ENCODE measurements at regions not wholly inside any gene's neighbourhood (a gene's known extent, or its start where the extent isn't known, plus 50 kb on each side); places are given as distances from the start of the nearest gene placed in this dataset.

DNA sequence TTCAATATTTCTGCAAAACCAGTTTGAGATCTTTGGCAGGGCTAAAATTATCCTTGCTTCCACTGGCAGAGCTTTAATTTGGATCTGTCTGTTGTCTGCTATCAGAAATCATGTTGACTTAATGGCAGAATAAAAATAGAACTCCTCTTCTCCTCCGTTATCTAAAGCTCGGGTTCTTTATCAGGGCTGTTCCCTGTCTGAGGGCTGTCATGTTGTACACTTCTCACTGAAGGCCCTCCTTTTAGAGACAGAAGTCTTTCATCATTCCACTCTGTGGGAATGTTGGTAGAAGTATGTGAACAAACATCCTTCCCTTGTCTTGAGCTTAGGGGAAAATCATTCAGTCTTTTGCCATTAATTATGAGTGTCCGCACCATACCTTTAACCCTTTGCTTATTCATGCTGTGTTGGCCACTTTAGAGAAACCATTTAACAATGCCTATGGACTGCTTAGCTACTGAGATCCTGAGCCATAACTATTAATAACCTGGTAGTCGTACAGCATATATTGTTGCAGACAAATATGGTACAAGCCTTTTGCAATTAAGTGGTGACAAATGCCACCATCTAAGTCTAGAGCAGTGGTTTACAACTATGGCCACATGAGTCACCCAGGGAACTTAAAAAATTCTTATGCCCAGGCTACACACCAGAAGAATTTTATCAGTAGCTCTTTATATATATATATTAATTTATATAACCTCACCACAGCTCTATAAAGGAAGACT is 226.0 kb upstream of the TPM1 start (continued):
- TF ChIP-seq, protein P1, sequence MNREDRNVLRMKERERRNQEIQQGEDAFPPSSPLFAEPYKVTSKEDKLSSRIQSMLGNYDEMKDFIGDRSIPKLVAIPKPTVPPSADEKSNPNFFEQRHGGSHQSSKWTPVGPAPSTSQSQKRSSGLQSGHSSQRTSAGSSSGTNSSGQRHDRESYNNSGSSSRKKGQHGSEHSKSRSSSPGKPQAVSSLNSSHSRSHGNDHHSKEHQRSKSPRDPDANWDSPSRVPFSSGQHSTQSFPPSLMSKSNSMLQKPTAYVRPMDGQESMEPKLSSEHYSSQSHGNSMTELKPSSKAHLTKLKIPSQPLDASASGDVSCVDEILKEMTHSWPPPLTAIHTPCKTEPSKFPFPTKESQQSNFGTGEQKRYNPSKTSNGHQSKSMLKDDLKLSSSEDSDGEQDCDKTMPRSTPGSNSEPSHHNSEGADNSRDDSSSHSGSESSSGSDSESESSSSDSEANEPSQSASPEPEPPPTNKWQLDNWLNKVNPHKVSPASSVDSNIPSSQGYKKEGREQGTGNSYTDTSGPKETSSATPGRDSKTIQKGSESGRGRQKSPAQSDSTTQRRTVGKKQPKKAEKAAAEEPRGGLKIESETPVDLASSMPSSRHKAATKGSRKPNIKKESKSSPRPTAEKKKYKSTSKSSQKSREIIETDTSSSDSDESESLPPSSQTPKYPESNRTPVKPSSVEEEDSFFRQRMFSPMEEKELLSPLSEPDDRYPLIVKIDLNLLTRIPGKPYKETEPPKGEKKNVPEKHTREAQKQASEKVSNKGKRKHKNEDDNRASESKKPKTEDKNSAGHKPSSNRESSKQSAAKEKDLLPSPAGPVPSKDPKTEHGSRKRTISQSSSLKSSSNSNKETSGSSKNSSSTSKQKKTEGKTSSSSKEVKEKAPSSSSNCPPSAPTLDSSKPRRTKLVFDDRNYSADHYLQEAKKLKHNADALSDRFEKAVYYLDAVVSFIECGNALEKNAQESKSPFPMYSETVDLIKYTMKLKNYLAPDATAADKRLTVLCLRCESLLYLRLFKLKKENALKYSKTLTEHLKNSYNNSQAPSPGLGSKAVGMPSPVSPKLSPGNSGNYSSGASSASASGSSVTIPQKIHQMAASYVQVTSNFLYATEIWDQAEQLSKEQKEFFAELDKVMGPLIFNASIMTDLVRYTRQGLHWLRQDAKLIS (CRISPR knock-in tag; IDR thresholded peaks at IDR 0.05; ENCODE audit: borderline replicate concordance) = no peak
- TF ChIP-seq ELF4 (CRISPR knock-in tag; IDR thresholded peaks at IDR 0.05; ENCODE audit: low read depth) (no peak), SP1 (CRISPR knock-in tag; conservative IDR thresholded peaks at IDR 0.05) (no peak)

DNA sequence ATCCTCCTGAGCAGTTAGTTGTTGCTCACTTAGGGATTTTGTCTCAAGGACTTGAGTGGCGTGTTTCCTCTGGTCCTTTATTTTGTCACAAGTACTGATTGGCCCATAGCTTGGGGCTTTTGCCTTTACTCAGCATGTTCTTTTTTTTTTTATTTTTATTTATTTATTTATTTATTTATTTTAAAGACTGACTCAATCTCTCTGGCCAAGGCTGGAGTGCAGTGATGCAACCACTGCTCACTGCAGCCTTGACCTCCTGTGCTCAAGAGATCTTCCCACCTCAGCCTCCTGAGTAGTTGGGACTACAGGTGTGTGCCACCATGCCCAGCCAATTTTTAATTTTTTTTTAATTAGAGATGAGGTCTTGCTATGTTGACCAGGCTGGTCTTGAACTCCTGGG is 223.9 kb upstream of the TPM1 start:
- no peaks in the 10 kb centered on the region for H3K27me3 Mint-ChIP-seq (ENCODE audit: low read depth)
- no peak overlapping the region for H3K27ac Mint-ChIP-seq
- H3K9me3 Mint-ChIP-seq = no peaks in the 10 kb centered on the region
- peaks cover 5% of the 10 kb centered on the region; the same call in 1 of the 2 replicates for H3K4me1 Mint-ChIP-seq
- H3K4me3 Mint-ChIP-seq = no peak overlapping the region
- ATAC-seq (no peak), DNase-seq (ENCODE audit: low spot score) (no peak)
- CTCF ChIA-PET = no interaction called here
- no peaks in the 10 kb centered on the region for H3K36me3 Mint-ChIP-seq
- POLR2A ChIA-PET = no interaction called here
- no peak for TF ChIP-seq FOXK1 (CRISPR knock-in tag; IDR thresholded peaks at IDR 0.05)
- TF ChIP-seq, protein P2, sequence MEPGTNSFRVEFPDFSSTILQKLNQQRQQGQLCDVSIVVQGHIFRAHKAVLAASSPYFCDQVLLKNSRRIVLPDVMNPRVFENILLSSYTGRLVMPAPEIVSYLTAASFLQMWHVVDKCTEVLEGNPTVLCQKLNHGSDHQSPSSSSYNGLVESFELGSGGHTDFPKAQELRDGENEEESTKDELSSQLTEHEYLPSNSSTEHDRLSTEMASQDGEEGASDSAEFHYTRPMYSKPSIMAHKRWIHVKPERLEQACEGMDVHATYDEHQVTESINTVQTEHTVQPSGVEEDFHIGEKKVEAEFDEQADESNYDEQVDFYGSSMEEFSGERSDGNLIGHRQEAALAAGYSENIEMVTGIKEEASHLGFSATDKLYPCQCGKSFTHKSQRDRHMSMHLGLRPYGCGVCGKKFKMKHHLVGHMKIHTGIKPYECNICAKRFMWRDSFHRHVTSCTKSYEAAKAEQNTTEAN (CRISPR knock-in tag; IDR thresholded peaks at IDR 0.05) = no peak
- TF ChIP-seq, protein P3, sequence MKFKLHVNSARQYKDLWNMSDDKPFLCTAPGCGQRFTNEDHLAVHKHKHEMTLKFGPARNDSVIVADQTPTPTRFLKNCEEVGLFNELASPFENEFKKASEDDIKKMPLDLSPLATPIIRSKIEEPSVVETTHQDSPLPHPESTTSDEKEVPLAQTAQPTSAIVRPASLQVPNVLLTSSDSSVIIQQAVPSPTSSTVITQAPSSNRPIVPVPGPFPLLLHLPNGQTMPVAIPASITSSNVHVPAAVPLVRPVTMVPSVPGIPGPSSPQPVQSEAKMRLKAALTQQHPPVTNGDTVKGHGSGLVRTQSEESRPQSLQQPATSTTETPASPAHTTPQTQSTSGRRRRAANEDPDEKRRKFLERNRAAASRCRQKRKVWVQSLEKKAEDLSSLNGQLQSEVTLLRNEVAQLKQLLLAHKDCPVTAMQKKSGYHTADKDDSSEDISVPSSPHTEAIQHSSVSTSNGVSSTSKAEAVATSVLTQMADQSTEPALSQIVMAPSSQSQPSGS (CRISPR knock-in tag; IDR thresholded peaks at IDR 0.05; ENCODE audit: borderline replicate concordance, low read depth) = no peak
- TF ChIP-seq CBFB (CRISPR knock-in tag; IDR thresholded peaks at IDR 0.05; ENCODE audit: low read depth) = no peak
- no peak for TF ChIP-seq SMAD3 (CRISPR knock-in tag; IDR thresholded peaks at IDR 0.05; ENCODE audit: borderline replicate concordance)
- TF ChIP-seq NR1H2 (CRISPR knock-in tag; IDR thresholded peaks at IDR 0.05) = no peak
- TF ChIP-seq PREB (CRISPR knock-in tag; IDR thresholded peaks at IDR 0.05; ENCODE audit: borderline replicate concordance) = no peak
- TF ChIP-seq NFATC4 (CRISPR knock-in tag; IDR thresholded peaks at IDR 0.05) = no peak
- no peak for TF ChIP-seq ZNF423 (CRISPR knock-in tag; IDR thresholded peaks at IDR 0.05)
- TF ChIP-seq TP53 (CRISPR knock-in tag; IDR thresholded peaks at IDR 0.05) = no peak
- no peak for TF ChIP-seq E2F1 (CRISPR knock-in tag; IDR thresholded peaks at IDR 0.05)
- TF ChIP-seq TEAD4 (CRISPR knock-in tag; IDR thresholded peaks at IDR 0.05) = no peak
- no peak for TF ChIP-seq HMGXB4 (CRISPR knock-in tag; IDR thresholded peaks at IDR 0.05)
- no peak for TF ChIP-seq AR (CRISPR knock-in tag; IDR thresholded peaks at IDR 0.05)
- TF ChIP-seq STAT6 (CRISPR knock-in tag; conservative IDR thresholded peaks at IDR 0.05; ENCODE audit: low read depth) = no peak
